ENCODE measurements at regions not wholly inside any gene's neighbourhood (a gene's known extent, or its start where the extent isn't known, plus 50 kb on each side); places are given as distances from the start of the nearest gene placed in this dataset.

DNA sequence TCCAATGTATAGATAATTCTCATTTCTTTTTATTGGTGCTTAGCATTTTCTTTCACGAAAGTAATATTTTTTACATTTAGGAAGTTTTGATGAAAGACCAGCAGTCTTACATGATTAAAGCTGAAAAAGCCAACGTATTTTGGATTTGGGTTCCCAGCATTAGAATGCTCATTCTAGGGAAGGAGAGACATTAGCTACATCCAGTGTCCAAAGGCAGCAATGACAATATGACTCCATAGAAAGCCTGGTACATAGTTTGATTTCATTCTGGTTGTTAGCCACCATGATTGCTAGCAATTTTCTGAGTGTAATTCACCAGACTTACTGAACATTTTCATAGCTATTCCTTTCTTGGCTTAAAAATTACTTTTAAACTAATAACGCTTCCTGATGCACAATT, 1397.5 kb downstream of the PCDH7 start:
- Histone ChIP-seq H2BK120ac (ENCODE audit: low read depth, low read length, poor library complexity, severe bottlenecking) (no peak overlapping the region), H4K20me1 (ENCODE audit: control insufficient read depth, insufficient read depth, insufficient read length) (no peaks in the 10 kb centered on the region), H3K9ac (ENCODE audit: extremely low read depth, insufficient read length, low read length) (no peak overlapping the region), H3K23ac (ENCODE audit: insufficient read length, low read depth, low read length) (no peak overlapping the region), H3K4me2 (ENCODE audit: insufficient read depth, insufficient read length, low read length) (no peak overlapping the region), H2BK20ac (ENCODE audit: low read depth, low read length, poor library complexity, severe bottlenecking) (no peak overlapping the region), H3K56ac (ENCODE audit: insufficient read length, low read depth, low read length) (no peak overlapping the region), H3K4ac (ENCODE audit: low read depth, low read length) (no peak overlapping the region), H3K23me2 (ENCODE audit: insufficient read length, low read depth, low read length, poor library complexity, severe bottlenecking) (no peaks in the 10 kb centered on the region), H4K8ac (replicated peaks; ENCODE audit: insufficient read length, low read depth, low read length) (no peak overlapping the region), H3K14ac (ENCODE audit: insufficient read depth, low read length) (no peak overlapping the region), H2BK15ac (ENCODE audit: low read depth, low read length) (no peak overlapping the region), H4K91ac (ENCODE audit: insufficient read length, low read depth, low read length) (no peak overlapping the region), H3K9me3 (ENCODE audit: control insufficient read depth, low read depth, low read length) (no peaks in the 10 kb centered on the region), H3K27ac (ENCODE audit: insufficient read length, low read depth, low read length) (no peak overlapping the region), H3K79me1 (ENCODE audit: insufficient read depth, low read depth, low read length, poor library complexity, severe bottlenecking) (no peaks in the 10 kb centered on the region), H2BK12ac (ENCODE audit: insufficient read length, low read depth, low read length) (no peak overlapping the region), H3K18ac (ENCODE audit: insufficient read length, low read depth, low read length) (no peak overlapping the region), H3K27me3 (ENCODE audit: insufficient read depth, low read length) (no peaks in the 10 kb centered on the region), H4K5ac (ENCODE audit: insufficient read length, low read depth, low read length) (no peak overlapping the region), H3T11ph (ENCODE audit: low read length) (no peak overlapping the region), H2AFZ (ENCODE audit: low read length) (no peak overlapping the region), H3K4me1 (ENCODE audit: insufficient read depth, low read length) (no peaks in the 10 kb centered on the region), H2AK5ac (ENCODE audit: insufficient read length, low read length) (no peak overlapping the region), H2BK5ac (ENCODE audit: insufficient read length, low read length) (no peak overlapping the region), H3K79me2 (ENCODE audit: insufficient read depth, low read length) (no peaks in the 10 kb centered on the region)
- no peaks in the 10 kb centered on the region for H3K36me3 Mint-ChIP-seq (ENCODE audit: insufficient read depth in 1 of 3, low read depth in 3 of 3)
- H3K4me3 Mint-ChIP-seq: no peak overlapping the region
- H3K4me1 Mint-ChIP-seq: peaks cover 0 to 5% of the 10 kb centered on the region in 2 experiments; a peak in 1 of 4 replicates
- H3K9me3 Mint-ChIP-seq: no peaks in the 10 kb centered on the region
- TF ChIP-seq, protein P1, sequence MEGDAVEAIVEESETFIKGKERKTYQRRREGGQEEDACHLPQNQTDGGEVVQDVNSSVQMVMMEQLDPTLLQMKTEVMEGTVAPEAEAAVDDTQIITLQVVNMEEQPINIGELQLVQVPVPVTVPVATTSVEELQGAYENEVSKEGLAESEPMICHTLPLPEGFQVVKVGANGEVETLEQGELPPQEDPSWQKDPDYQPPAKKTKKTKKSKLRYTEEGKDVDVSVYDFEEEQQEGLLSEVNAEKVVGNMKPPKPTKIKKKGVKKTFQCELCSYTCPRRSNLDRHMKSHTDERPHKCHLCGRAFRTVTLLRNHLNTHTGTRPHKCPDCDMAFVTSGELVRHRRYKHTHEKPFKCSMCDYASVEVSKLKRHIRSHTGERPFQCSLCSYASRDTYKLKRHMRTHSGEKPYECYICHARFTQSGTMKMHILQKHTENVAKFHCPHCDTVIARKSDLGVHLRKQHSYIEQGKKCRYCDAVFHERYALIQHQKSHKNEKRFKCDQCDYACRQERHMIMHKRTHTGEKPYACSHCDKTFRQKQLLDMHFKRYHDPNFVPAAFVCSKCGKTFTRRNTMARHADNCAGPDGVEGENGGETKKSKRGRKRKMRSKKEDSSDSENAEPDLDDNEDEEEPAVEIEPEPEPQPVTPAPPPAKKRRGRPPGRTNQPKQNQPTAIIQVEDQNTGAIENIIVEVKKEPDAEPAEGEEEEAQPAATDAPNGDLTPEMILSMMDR (conservative IDR thresholded peaks at IDR 0.05): peak; percentile 33; the same call in 2 of the 3 replicates
- no CpG with 5 or more reads among the region's 3 CpGs for WGBS (ENCODE audit: extremely low coverage, insufficient read length, low lambda C conversion rate)
- DNase-seq: no peak
- no peak overlapping the region for H3K27ac Mint-ChIP-seq
- peaks cover 3% of the 10 kb centered on the region for H3K27me3 Mint-ChIP-seq (ENCODE audit: low read depth)

All from H9 (cell line).